OCI-LY1 (cell line): ENCODE measurements at regions not wholly inside any gene's neighbourhood (a gene's known extent, or its start where the extent isn't known, plus 50 kb on each side); places are given as distances from the start of the nearest gene placed in this dataset.

Source experiments
- H2AFZ ChIP-seq: fragments of 200-600 bp; sonication (generic), shearing (Covaris generic); 2 replicates; pipeline ENCODE4 v1.6.0; 2014; ENCODE audit warnings: antibody characterized with exemption, mild to moderate bottlenecking, low read length
- H3F3A ChIP-seq: fragments of 200-600 bp; sonication (generic), shearing (Covaris generic); 2 replicates; pipeline ENCODE4 v1.6.0; 2014; ENCODE audit warnings: mild to moderate bottlenecking, antibody characterized with exemption, low read length, moderate library complexity; ENCODE audit not compliant: insufficient read depth
- H3K27ac ChIP-seq: fragments of 200-600 bp; sonication (generic); 2 replicates; pipeline ENCODE4 v1.5.1; 2014; ENCODE audit warnings: low read length, mixed run types, mild to moderate bottlenecking, low read depth; ENCODE audit not compliant: poor library complexity, severe bottlenecking
- H3K27me3 ChIP-seq: fragments of 200-600 bp; sonication (generic); 2 replicates; pipeline ENCODE4 v1.6.0; 2014; ENCODE audit warnings: antibody characterized with exemption, mild to moderate bottlenecking, low read length, moderate library complexity; ENCODE audit not compliant: insufficient read depth
- H3K36me3 ChIP-seq: fragments of 200-600 bp; sonication (generic); 2 replicates; pipeline ENCODE4 v1.6.1; 2014; ENCODE audit warnings: mild to moderate bottlenecking, antibody characterized with exemption, low read length, moderate library complexity, mixed read lengths; ENCODE audit not compliant: insufficient read depth
- H3K4me1 ChIP-seq: fragments of 200-600 bp; sonication (generic); 2 replicates; pipeline ENCODE4 v1.5.1; 2014; ENCODE audit warnings: mild to moderate bottlenecking, low read length, moderate library complexity; ENCODE audit not compliant: insufficient read depth, severe bottlenecking
- H3K4me2 ChIP-seq: fragments of 200-600 bp; sonication (generic), shearing (Covaris generic); 2 replicates; pipeline ENCODE4 v1.6.1; 2014; ENCODE audit warnings: low read length
- H3K4me3 ChIP-seq: fragments of 200-600 bp; sonication (generic); 2 replicates; pipeline ENCODE4 v1.5.1; 2014; ENCODE audit warnings: low read length, low read depth, mild to moderate bottlenecking, mixed read lengths; ENCODE audit not compliant: poor library complexity, severe bottlenecking
- H3K79me2 ChIP-seq: fragments of 200-600 bp; shearing (Covaris generic); 2 replicates; pipeline ENCODE4 v1.6.1; 2016; ENCODE audit warnings: mixed run types, low read length, mixed read lengths; ENCODE audit not compliant: insufficient read depth
- H3K9ac ChIP-seq: fragments of 200-600 bp; sonication (generic), shearing (Covaris generic); 2 replicates; pipeline ENCODE4 v1.6.1; 2014; ENCODE audit warnings: mild to moderate bottlenecking, low read length, mixed read lengths
- H3K9me2 ChIP-seq: fragments of 200-600 bp; sonication (generic), shearing (Covaris generic); 2 replicates; pipeline ENCODE4 v1.6.1; 2014; ENCODE audit warnings: low read depth, mild to moderate bottlenecking, low read length, mixed read lengths
- H3K9me3 ChIP-seq: fragments of 200-600 bp; shearing (Covaris generic); 2 replicates; pipeline ENCODE4 v1.6.1; 2014; ENCODE audit warnings: low read length, mixed read lengths
- H4K20me1 ChIP-seq: fragments of 200-600 bp; sonication (generic), shearing (Covaris generic); 2 replicates; pipeline ENCODE4 v1.6.0; 2016; ENCODE audit warnings: mild to moderate bottlenecking, low read length; ENCODE audit not compliant: insufficient read depth
- CTCF ChIP-seq: fragments of 200-600 bp; sonication (generic), shearing (Covaris generic); IDR thresholded peaks from 2 replicates; pipeline ENCODE4 v1.5.1; 2017; ENCODE audit warnings: mild to moderate bottlenecking, antibody characterized with exemption, low read length, moderate library complexity, mixed read lengths
- EZH2 ChIP-seq: fragments of 200-600 bp; sonication (generic), shearing (Covaris generic); IDR thresholded peaks from 2 replicates; pipeline ENCODE4 v1.8.0; 2017; ENCODE audit warnings: borderline replicate concordance, mixed run types, mild to moderate bottlenecking, antibody characterized with exemption, low read length, moderate library complexity, mixed read lengths

GRCh38 chr18:73924307-73924706 is 223.3 kb downstream of the FBXO15 start:
- no peaks in the 10 kb centered on the region for H3K27me3 ChIP-seq
- no peak overlapping the region for H2AFZ ChIP-seq
- H3K9me2 ChIP-seq, result no peaks in the 10 kb centered on the region
- H3K4me1 ChIP-seq, result no peaks in the 10 kb centered on the region
- H3K4me3 ChIP-seq, result no peak overlapping the region
- H3K36me3 ChIP-seq, result no peaks in the 10 kb centered on the region
- H4K20me1 ChIP-seq, result no peaks in the 10 kb centered on the region
- no peak for TF ChIP-seq CTCF
- TF ChIP-seq EZH2, result no peak
- H3K27ac ChIP-seq, result no peak overlapping the region
- no peaks in the 10 kb centered on the region for H3K9me3 ChIP-seq
- H3K4me2 ChIP-seq, result no peak overlapping the region
- no peaks in the 10 kb centered on the region for H3K79me2 ChIP-seq
- H3K9ac ChIP-seq, result no peak overlapping the region
- H3F3A ChIP-seq, result no peaks in the 10 kb centered on the region

GRCh38 chr18:73923866-73924265 is 223.8 kb downstream of the FBXO15 start:
- Histone ChIP-seq H3K9me2 (no peaks in the 10 kb centered on the region), H3K79me2 (no peaks in the 10 kb centered on the region), H3K9me3 (no peaks in the 10 kb centered on the region), H3K36me3 (no peaks in the 10 kb centered on the region), H3K4me3 (no peak overlapping the region), H3K4me1 (no peaks in the 10 kb centered on the region), H3K27me3 (no peaks in the 10 kb centered on the region), H3K27ac (no peak overlapping the region), H3K4me2 (no peak overlapping the region), H2AFZ (no peak overlapping the region), H4K20me1 (no peaks in the 10 kb centered on the region), H3F3A (no peaks in the 10 kb centered on the region), H3K9ac (no peak overlapping the region)
- no peak for TF ChIP-seq CTCF
- TF ChIP-seq EZH2, result no peak

GRCh38 chr18:73920033-73920432 is 227.6 kb downstream of the FBXO15 start:
- H3K79me2 ChIP-seq, result no peaks in the 10 kb centered on the region
- H3K9ac ChIP-seq, result no peak overlapping the region
- no peaks in the 10 kb centered on the region for H3K4me1 ChIP-seq
- H4K20me1 ChIP-seq, result no peaks in the 10 kb centered on the region
- no peak overlapping the region for H3K4me2 ChIP-seq
- no peaks in the 10 kb centered on the region for H3K9me2 ChIP-seq
- H2AFZ ChIP-seq, result no peak overlapping the region
- TF ChIP-seq EZH2, result no peak
- TF ChIP-seq CTCF, result no peak
- H3K4me3 ChIP-seq, result no peak overlapping the region
- no peaks in the 10 kb centered on the region for H3K9me3 ChIP-seq
- H3F3A ChIP-seq, result no peaks in the 10 kb centered on the region
- no peaks in the 10 kb centered on the region for H3K27me3 ChIP-seq
- H3K27ac ChIP-seq, result no peak overlapping the region
- H3K36me3 ChIP-seq, result no peaks in the 10 kb centered on the region
